GM21367 (cell line): ENCODE measurements at regions not wholly inside any gene's neighbourhood (a gene's known extent, or its start where the extent isn't known, plus 50 kb on each side); places are given as distances from the start of the nearest gene placed in this dataset.

ENCODE experiments used
- ATAC-seq: cut with Tn5 transposase; IDR thresholded peaks from one replicate; pipeline ENCODE4 v1.9.1; 2021; ENCODE audit not compliant: unreplicated experiment

- ATAC-seq: no peak
Measured at GRCh38 chr4:163621821-163622220, 127.3 kb downstream of the TMA16 start.

DNA sequence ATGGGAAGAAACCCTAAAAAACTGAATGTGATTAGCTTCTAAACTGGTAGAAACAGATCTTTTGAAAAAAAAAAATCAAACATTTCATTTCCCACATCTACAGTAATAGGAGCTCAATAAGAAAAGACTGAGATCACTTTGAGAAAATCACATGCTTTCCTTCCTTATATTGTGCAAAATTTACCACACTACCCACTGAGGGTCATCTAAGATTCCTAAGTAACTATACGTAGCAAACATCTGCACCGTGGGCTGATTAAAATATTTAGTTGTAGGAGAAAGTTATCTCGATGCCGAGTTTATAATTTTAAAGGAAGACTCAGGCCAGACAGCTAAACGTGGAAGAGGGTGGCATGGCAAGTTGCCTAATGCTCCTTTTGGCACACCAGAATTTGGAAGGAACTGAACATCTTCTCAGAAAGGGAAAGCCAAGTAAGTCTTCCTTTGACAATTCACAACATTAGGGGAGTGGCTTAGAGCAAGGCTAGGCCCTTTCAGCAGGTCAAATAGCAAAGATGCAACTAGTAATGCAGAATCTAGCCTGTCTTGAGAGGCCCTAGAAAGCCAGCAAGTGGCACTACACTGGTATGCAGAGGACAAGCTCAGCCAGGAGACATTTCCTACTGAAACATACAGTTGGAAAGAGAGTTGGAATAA, 128.0 kb downstream of the TMA16 start:
- no peak for ATAC-seq

DNA sequence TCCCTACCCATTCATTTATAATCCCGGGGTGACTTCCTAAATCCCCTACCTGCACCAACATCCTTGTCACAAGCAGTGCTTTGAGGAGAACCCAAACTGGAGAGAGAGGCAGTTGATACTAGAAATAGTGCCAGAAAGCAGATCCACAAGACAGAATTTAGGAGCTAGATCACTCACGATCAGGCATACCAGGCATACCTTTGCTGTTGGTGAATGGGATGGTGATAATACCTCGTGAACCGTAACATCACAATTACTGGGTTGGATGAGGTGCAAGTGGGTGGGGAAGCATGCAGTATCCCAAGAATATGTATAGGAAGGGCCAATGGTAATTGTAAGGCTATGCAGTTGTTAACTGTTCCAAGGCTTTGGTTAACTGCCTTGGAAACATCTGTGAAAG, 129.3 kb downstream of the TMA16 start:
- ATAC-seq: no peak

DNA sequence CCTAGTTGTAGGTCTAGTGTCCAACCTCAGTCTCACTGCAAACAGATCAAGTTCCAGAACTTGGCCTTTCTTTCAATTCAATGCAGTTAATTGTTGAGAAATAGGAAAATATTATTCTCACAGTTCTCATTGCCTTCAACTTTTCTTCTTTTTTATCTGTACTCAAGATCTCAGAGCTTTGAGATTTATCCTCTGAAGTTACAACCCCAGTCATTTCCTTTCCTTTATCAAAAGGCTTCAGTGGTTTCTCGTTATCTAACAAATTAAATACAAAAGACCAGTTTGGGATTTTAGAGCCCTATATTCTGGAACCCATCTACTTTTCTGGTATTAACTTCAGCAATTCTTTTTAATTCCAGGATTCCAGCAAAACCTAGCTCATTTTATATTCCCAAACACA, 130.2 kb downstream of the TMA16 start:
- ATAC-seq: no peak

GRCh38 chr4:163631288-163631687, 136.8 kb downstream of the TMA16 start:
- ATAC-seq: no peak

GRCh38 chr4:163638909-163639308, 144.4 kb downstream of the TMA16 start:
- no peak for ATAC-seq

DNA sequence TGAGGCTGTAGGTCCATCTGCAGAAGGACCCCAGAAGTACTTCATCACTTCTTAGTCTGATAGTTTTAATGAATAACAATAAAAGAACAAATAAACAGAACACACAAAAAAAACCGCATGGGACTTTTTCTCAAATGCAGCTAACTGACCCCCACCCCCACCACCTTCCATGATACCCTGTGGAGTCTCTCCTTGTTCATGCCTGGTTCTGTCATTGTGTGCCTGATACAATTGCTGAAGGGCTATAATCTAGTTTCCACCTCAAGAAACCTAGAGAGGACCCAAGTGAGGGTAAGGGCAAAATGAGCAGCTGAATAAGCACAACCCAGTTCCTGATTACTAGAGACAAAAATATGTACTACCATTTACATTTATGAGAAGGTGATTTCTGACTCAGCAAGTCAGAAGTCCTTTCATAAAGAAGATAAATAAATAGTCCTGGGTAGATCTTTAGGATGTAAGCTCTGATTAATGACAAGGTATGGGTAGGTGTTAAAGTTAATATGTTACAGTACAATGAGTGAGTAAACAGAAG, 155.1 kb downstream of the TMA16 start:
- ATAC-seq: no peak

- no peak for ATAC-seq
Measured at GRCh38 chr4:163651761-163652160, 157.3 kb downstream of the TMA16 start.

DNA sequence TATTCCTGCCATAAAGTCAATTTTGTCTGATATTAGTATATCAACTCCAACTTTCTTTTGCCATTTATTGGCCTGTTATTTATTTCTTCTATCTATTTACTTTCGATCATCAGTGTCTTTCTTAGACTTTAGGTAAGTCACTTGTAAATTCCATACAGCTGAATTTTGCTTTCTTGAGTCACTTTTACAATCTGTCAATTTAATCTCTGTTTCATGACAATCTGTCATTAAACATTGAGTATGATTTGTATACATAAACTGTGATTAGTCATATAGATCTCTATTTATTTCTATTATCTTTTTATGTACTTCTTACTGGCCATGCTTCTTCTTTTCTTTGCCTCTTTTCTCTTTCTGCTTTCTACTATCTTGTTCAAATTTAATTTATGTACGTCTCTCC, 160.1 kb downstream of the TMA16 start:
- ATAC-seq: no peak

DNA sequence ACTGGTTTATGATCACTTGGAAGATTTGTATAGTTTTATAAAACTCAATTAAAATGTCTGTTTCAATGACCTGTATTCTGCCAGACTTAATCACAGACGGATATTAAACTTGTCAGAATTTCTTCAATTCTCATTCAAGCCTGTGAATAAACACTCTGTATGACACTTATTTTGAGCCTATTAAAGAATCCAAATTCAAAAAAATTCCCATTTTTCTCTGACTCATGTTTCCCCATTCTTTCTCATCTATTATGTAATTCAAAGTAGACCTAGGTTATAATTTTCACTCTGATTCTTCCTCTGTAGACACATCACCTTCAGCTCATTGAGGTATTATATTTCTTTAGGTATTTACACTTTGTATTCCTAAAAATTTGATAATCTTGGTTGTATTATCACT, 166.1 kb downstream of the TMA16 start:
- no peak for ATAC-seq

GRCh38 chr4:163662768-163663167, 168.3 kb downstream of the TMA16 start:
- ATAC-seq: peak; percentile 28

- peak; percentile 85 for ATAC-seq
Measured at GRCh38 chr4:163663454-163664225, 169.2 kb downstream of the TMA16 start.

DNA sequence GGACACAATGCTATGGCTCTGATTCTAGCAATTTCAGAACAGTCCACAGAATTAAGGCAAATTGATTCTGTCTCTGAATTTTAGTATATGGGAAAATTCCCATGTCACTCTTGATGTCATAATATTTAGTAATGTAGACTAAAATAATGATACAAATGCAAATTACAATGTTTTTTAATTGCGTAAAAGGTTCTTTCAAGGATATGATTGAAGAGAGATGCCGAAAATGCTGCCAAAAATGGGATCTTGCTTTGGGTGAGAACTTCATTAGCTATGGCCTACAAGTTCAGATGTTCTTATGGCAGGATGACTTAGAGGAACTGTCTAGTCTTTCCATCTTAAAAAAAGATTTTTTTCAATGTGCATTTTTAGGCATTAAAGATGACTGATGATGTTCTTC, 170.6 kb downstream of the TMA16 start:
- ATAC-seq: no peak

GRCh38 chr4:163665521-163666331, 171.2 kb downstream of the TMA16 start:
- peak; percentile 25 for ATAC-seq

- no peak for ATAC-seq
Measured at GRCh38 chr4:163666332-163666873, 171.9 kb downstream of the TMA16 start.

DNA sequence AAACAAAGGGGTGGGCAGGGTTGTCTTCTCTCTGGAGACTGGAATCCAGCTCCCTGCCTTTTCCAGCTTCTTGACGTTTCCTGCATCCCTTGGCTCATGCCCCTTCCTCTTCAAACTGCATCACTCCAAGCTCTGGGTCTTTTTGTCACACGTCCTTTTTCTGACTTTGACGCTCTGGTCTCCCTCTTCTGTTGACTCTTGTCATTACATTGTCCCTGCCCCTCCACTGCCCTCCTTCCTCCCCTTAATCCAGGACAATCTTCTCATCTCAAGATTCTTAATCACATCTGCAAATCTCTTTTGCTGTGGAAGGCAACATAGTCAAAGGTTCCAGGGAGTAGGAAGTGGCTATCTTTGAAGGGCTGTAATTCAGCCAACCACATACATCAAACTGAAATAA, 178.3 kb downstream of the TMA16 start:
- ATAC-seq: no peak

DNA sequence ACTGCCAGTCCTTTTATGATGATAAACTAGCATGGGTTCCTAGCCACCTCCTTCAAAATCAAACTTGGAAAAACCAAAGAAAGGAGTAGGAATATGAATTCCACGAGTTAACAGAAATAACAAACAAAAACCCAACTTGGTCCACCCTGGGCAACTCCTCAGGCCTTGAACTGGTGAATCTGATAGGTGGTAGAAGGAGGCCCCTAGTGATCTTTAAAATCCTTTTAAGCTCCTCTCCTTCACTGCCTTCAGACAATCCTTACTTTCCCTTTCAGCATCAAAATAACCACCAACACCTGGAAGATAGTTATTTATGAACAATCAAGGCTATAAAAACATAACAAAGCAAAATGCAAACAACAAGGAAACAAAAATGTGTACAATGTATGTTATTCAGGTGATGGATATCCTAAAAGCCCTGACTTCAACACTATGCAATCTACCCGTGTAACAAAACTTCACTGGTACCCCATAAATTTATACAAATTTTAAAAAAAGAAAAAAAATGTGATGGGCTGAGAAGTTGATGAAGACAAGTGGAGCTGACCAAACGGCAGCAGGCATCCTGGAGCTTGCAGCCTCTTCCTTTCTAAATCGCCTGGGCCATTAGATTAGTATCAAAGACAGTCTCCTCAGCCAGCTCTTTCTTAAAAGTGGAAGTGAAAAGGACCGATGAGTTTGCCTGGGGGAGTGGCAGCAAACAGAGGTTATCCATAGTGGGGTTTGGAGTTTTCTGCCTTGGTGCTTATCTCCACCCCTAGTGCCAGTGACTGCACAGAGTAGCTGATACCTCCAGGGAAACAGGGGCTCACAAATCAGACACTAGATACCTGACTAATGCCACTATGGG, 179.6 kb downstream of the TMA16 start:
- ATAC-seq: peak; percentile 68

DNA sequence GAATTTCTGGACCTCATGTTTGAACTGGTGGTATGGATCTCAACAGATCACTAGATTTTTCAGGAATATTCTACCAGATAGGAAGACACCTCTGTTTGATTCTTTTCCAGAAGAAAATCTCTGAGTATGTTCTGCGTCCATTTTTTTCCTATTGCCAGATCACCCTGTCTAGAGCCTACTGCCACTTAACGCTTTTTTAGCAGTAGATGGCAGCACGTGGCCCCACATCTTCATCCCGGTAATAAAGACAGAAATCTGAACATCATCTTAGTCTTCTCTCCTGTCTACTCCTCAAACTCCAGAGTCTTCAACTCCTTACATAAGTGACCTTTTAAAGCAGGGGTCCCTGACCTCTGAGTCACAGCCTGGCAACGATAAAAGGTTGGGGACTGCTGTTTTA, 184.7 kb downstream of the TMA16 start:
- no peak for ATAC-seq

- ATAC-seq: no peak
Measured at GRCh38 chr4:163680386-163681098, 186.1 kb downstream of the TMA16 start.
